HepG2 (cell line): ENCODE measurements at regions not wholly inside any gene's neighbourhood (a gene's known extent, or its start where the extent isn't known, plus 50 kb on each side); places are given as distances from the start of the nearest gene placed in this dataset.

ENCODE experiments used
- ATAC-seq: fragments of 200-7000 bp; cut with Tn5 transposase; 3 replicates; pipeline ENCODE4 v1.9.1; 2020; ENCODE audit warnings: mild to moderate bottlenecking, moderate library complexity
- BruUV-seq: library from RNA; stranded (reverse); fragments of 400-500 nt; replicated peaks from 2 replicates; lab custom pipeline; 2021; lab: Mats Ljungman, UMichigan
- CTCF ChIA-PET: fragments of 300-600 bp; formaldehyde crosslinking; extraction: SDS; loops from one replicate; lab custom pipeline; 2021; ENCODE audit warnings: low total read pairs, inconsistent platforms, low intra/inter-chr PET ratio; lab: Yijun Ruan, JAX
- POLR2A ChIA-PET: fragments of 350-600 bp; sonication (Branson Sonifier 250); formaldehyde crosslinking; loops from one replicate; lab custom pipeline; 2020; ENCODE audit warnings: antibody characterized with exemption, inconsistent platforms; lab: Yijun Ruan, JAX
- DNase-seq: peaks from one replicate; pipeline ENCODE4 v3.0.0-alpha.2; 2015; ENCODE audit warnings: low spot score
- FAIRE-seq: peaks from 3 replicates; lab custom pipeline; 2011; peaks lifted over from hg19 to GRCh38; lab: Jason Lieb, UNC
- H2AFZ ChIP-seq: one replicate; pipeline ENCODE4 v1.6.1; 2011; ENCODE audit warnings: low read length, inconsistent platforms
- H3K27ac ChIP-seq: fragments of 300-600 bp; 3 replicates; pipeline ENCODE4 v1.8.0; 2011; ENCODE audit warnings: mixed run types, mild to moderate bottlenecking, mixed read lengths, low read length, inconsistent platforms; ENCODE audit not compliant: insufficient read depth; ENCODE audit errors: extremely low read length
- H3K27me3 ChIP-seq, 2 experiments: fragments of 200-600 bp in 1 of 2; 2 replicates in 1 of 2; 3 replicates in 1 of 2; pipeline versions ENCODE4 v1.6.0 to v1.8.0; 2011; ENCODE audit warnings: low read length in 2 of 2, mild to moderate bottlenecking in 2 of 2, moderate library complexity in 2 of 2, inconsistent platforms in 1 of 2; ENCODE audit not compliant: insufficient read depth in 2 of 2, control insufficient read depth in 1 of 2
- H3K36me3 ChIP-seq, 2 experiments: fragments of 200-600 bp in 1 of 2; replicated peaks in 1 of 2; 2 replicates in 1 of 2; 3 replicates in 1 of 2; pipeline versions ENCODE4 v1.5.1 to v1.8.0; 2011; ENCODE audit warnings: low read length in 2 of 2, inconsistent platforms in 1 of 2; ENCODE audit not compliant: insufficient read depth in 2 of 2, control insufficient read depth in 1 of 2
- H3K4me1 ChIP-seq: 2 replicates; pipeline ENCODE4 v1.5.1; 2012; ENCODE audit warnings: low read length, inconsistent platforms; ENCODE audit not compliant: insufficient read depth
- H3K4me2 ChIP-seq: 2 replicates; pipeline ENCODE4 v1.6.0; 2011; ENCODE audit warnings: low read depth, low read length, inconsistent platforms
- H3K4me3 ChIP-seq, 3 experiments: fragments of 200-600 bp in 1 of 3; sonication (generic), shearing (Covaris generic) in 1 of 3; replicated peaks in 1 of 3; 2 replicates each; pipeline ENCODE4 v1.5.1; 2011 to 2016; ENCODE audit warnings: low read length in 3 of 3, inconsistent platforms in 2 of 3, low read depth in 2 of 3, mild to moderate bottlenecking in 2 of 3, control low read depth in 1 of 3, mixed read lengths in 1 of 3; ENCODE audit not compliant: insufficient read depth in 1 of 3
- H3K79me2 ChIP-seq: one replicate; pipeline ENCODE4 v1.6.1; 2011; ENCODE audit warnings: low read length, inconsistent platforms; ENCODE audit not compliant: insufficient read depth
- H3K9ac ChIP-seq: 2 replicates; pipeline ENCODE4 v1.6.0; 2011; ENCODE audit warnings: mild to moderate bottlenecking, low read depth, low read length, inconsistent platforms; ENCODE audit not compliant: insufficient read depth
- H3K9me3 ChIP-seq: 2 replicates; pipeline ENCODE4 v1.5.1; 2012; ENCODE audit warnings: mild to moderate bottlenecking, low read length
- H4K20me1 ChIP-seq: 2 replicates; pipeline ENCODE4 v1.6.0; 2011; ENCODE audit warnings: inconsistent platforms, mild to moderate bottlenecking, low read length, moderate library complexity; ENCODE audit not compliant: insufficient read depth
- HNF4A ChIP-seq: sonication (generic); formaldehyde crosslinking; IDR thresholded peaks from 2 replicates; pipeline ENCODE4 v1.4.0; 2020; ENCODE audit warnings: missing genetic modification reagents
- HOXA7 ChIP-seq: sonication (generic); formaldehyde crosslinking; IDR thresholded peaks from 2 replicates; pipeline ENCODE4 v1.8.1; 2022; ENCODE audit warnings: mild to moderate bottlenecking, missing genetic modification reagents, moderate library complexity
- KLF16 ChIP-seq, 2 experiments: sonication (generic) in 1 of 2; formaldehyde crosslinking in 1 of 2; IDR thresholded peaks; 2 replicates each; pipeline versions ENCODE4 v1.6.1 to v1.8.0; 2016 to 2023; ENCODE audit warnings: missing genetic modification reagents in 2 of 2, missing compliant biosample characterization in 1 of 2
- NFYC ChIP-seq: IDR thresholded peaks from 2 replicates; pipeline ENCODE4 v1.6.1; 2016; ENCODE audit warnings: missing genetic modification reagents, missing compliant biosample characterization
- PCBP2 ChIP-seq: fragments of 200-400 bp; formaldehyde crosslinking; optimal IDR thresholded peaks from 2 replicates; pipeline ENCODE3; 2018; ENCODE audit warnings: low read length, low read depth; ENCODE audit not compliant: poor library complexity, severe bottlenecking
- PHB2 ChIP-seq: fragments of 450-650 bp; IDR thresholded peaks from 2 replicates; pipeline ENCODE4 v1.6.1; 2018; ENCODE audit not compliant: partially characterized antibody
- SMAD1 ChIP-seq: sonication (generic); formaldehyde crosslinking; IDR thresholded peaks from 2 replicates; pipeline ENCODE4 v1.4.0; 2020; ENCODE audit warnings: missing genetic modification reagents, low read depth, mild to moderate bottlenecking, borderline replicate concordance
- ZNF501 ChIP-seq: sonication (generic); formaldehyde crosslinking; IDR thresholded peaks from 2 replicates; pipeline ENCODE4 v1.5.1; 2020; ENCODE audit warnings: mild to moderate bottlenecking, moderate library complexity, missing genetic modification reagents
- ZNF7 ChIP-seq: IDR thresholded peaks from 2 replicates; pipeline ENCODE4 v1.6.1; 2016; ENCODE audit warnings: missing biosample characterization, missing genetic modification reagents
- ZNF773 ChIP-seq: sonication (generic); formaldehyde crosslinking; IDR thresholded peaks from 2 replicates; pipeline ENCODE4 v1.4.0; 2020; ENCODE audit warnings: missing genetic modification reagents, borderline replicate concordance
- WGBS: methylation state at CpG from one replicate; pipeline ENCODE4 v1.1.6; 2017; ENCODE audit warnings: low lambda C conversion rate; 5-methylcytosine and 5-hydroxymethylcytosine counted together
- in situ Hi-C: cut with HindIII; loops from 2 replicates; pipeline ENCODE4 v1.10.0; 2017; ENCODE audit warnings: low pct_unique_long_range_greater_than_20kb; ENCODE audit not compliant: extremely low pct_ligation_motif_present
- intact Hi-C: fragments of 100-400 bp; cut with micrococcal nuclease; formaldehyde crosslinking; loops from one replicate; pipeline ENCODE4 v1.10.0; 2022; ENCODE audit not compliant: unreplicated experiment

GRCh38 chr6:149218915-149219314 lies 98.6 kb upstream of the TAB2 start (continued):
- TF ChIP-seq ZNF773 (no peak), SMAD1 (CRISPR knock-in tag) (no peak), PCBP2 (no peak), PHB2 (no peak)

- Histone ChIP-seq H3K36me3 (no peaks in the 10 kb centered on the region), H3K9me3 (no peaks in the 10 kb centered on the region), H3K27me3 (peaks cover 1 to 17% of the 10 kb centered on the region in 2 experiments; a peak in 4 of 5 replicates), H3K9ac (no peak overlapping the region)
- CTCF ChIA-PET = no interaction called here
- DNase-seq = no peak
- intact Hi-C loops = no loop called here
- BruUV-seq = no TSS peak
- TF ChIP-seq HNF4A (CRISPR knock-in tag) (no peak), KLF16 (CRISPR knock-in tag; IDR thresholded peaks at IDR 0.05) (no peak), NFYC (CRISPR knock-in tag) (no peak), HOXA7 (CRISPR knock-in tag) (no peak), ZNF7 (no peak), ZNF501 (CRISPR knock-in tag) (no peak)
- TF ChIP-seq, all 625 proteins: peak for 0
- ATAC-seq (no peak), FAIRE-seq (no peak)
- POLR2A ChIA-PET = no interaction called here
- in situ Hi-C loops = no loop called here
- Histone ChIP-seq H3K27ac (no peak overlapping the region), H3K4me2 (no peak overlapping the region), H3K4me3 (no peak overlapping the region), H3K4me1 (peaks cover 20% of the 10 kb centered on the region), H2AFZ (no peak overlapping the region), H3K79me2 (no peaks in the 10 kb centered on the region), H4K20me1 (no peaks in the 10 kb centered on the region)
- WGBS = 48% methylated on average over 6 of the region's 6 CpGs
Observed at GRCh38 chr6:149220882-149221773, 96.4 kb upstream of the TAB2 start.
